ENCODE measurements at regions not wholly inside any gene's neighbourhood (a gene's known extent, or its start where the extent isn't known, plus 50 kb on each side); places are given as distances from the start of the nearest gene placed in this dataset.

- no peaks in the 10 kb centered on the region for H3K9me3 Mint-ChIP-seq
- no peaks in the 10 kb centered on the region for H3K27me3 Mint-ChIP-seq
- no peaks in the 10 kb centered on the region for H3K36me3 Mint-ChIP-seq (ENCODE audit: low read depth)
- TF ChIP-seq CTCF (IDR thresholded peaks at IDR 0.05), result no peak
- intact Hi-C loops (cut with micrococcal nuclease), result no loop called here
- H3K27ac Mint-ChIP-seq, result no peak overlapping the region
- no peak for ATAC-seq (ENCODE audit: low read depth)
- ChIA-PET POLR2A (no interaction called here), CTCF (no interaction called here)
- no peaks in the 10 kb centered on the region for H3K4me1 Mint-ChIP-seq
- no peak overlapping the region for H3K4me3 Mint-ChIP-seq
- no peak for DNase-seq
Observed at GRCh38 chr1:80375109-80375508, 1368.6 kb upstream of the ADGRL4 start.

GRCh38 chr1:80369780-80370179 lies 1363.2 kb upstream of the ADGRL4 start:
- intact Hi-C loops (cut with micrococcal nuclease), result no loop called here
- Mint-ChIP-seq H3K36me3 (ENCODE audit: low read depth) (no peaks in the 10 kb centered on the region), H3K4me1 (no peaks in the 10 kb centered on the region), H3K9me3 (no peaks in the 10 kb centered on the region), H3K4me3 (no peak overlapping the region), H3K27ac (no peak overlapping the region), H3K27me3 (no peaks in the 10 kb centered on the region)
- ChIA-PET CTCF (no interaction called here), POLR2A (no interaction called here)
- DNase-seq (no peak), ATAC-seq (ENCODE audit: low read depth) (no peak)
- no peak for TF ChIP-seq CTCF (IDR thresholded peaks at IDR 0.05)

- ChIA-PET CTCF (no interaction called here), POLR2A (no interaction called here)
- ATAC-seq (ENCODE audit: low read depth), result no peak
- peaks cover 3% of the 10 kb centered on the region for H3K9me3 Mint-ChIP-seq
- intact Hi-C loops (cut with micrococcal nuclease), result no loop called here
- H3K27ac Mint-ChIP-seq, result no peak overlapping the region
- no peak for TF ChIP-seq CTCF (IDR thresholded peaks at IDR 0.05)
- no peaks in the 10 kb centered on the region for H3K4me1 Mint-ChIP-seq
- no peaks in the 10 kb centered on the region for H3K27me3 Mint-ChIP-seq
- H3K4me3 Mint-ChIP-seq, result no peak overlapping the region
- DNase-seq, result no peak
- no peaks in the 10 kb centered on the region for H3K36me3 Mint-ChIP-seq (ENCODE audit: low read depth)
Observed at GRCh38 chr1:80367058-80367457, 1360.5 kb upstream of the ADGRL4 start.

GRCh38 chr1:80365359-80366021 lies 1359.0 kb upstream of the ADGRL4 start:
- Mint-ChIP-seq H3K36me3 (ENCODE audit: low read depth) (no peaks in the 10 kb centered on the region), H3K27me3 (no peaks in the 10 kb centered on the region), H3K9me3 (peaks cover 3% of the 10 kb centered on the region), H3K27ac (no peak overlapping the region), H3K4me3 (no peak overlapping the region), H3K4me1 (no peaks in the 10 kb centered on the region)
- ChIA-PET POLR2A (no interaction called here), CTCF (no interaction called here)
- DNase-seq, result no peak
- intact Hi-C loops (cut with micrococcal nuclease), result no loop called here
- ATAC-seq (ENCODE audit: low read depth), result no peak
- no peak for TF ChIP-seq CTCF (IDR thresholded peaks at IDR 0.05)

- H3K36me3 Mint-ChIP-seq (ENCODE audit: low read depth), result no peaks in the 10 kb centered on the region
Observed at GRCh38 chr1:80363689-80364475, 1357.4 kb upstream of the ADGRL4 start.

More at GRCh38 chr1:80363689-80364475, 1357.4 kb upstream of the ADGRL4 start:
- ATAC-seq (ENCODE audit: low read depth), result no peak
- no peak overlapping the region for H3K27ac Mint-ChIP-seq
- H3K4me1 Mint-ChIP-seq, result no peaks in the 10 kb centered on the region
- no peak for DNase-seq
- no peak for TF ChIP-seq CTCF (IDR thresholded peaks at IDR 0.05)
- peaks cover 3% of the 10 kb centered on the region for H3K9me3 Mint-ChIP-seq
- no peaks in the 10 kb centered on the region for H3K27me3 Mint-ChIP-seq
- intact Hi-C loops (cut with micrococcal nuclease), result no loop called here
- no peak overlapping the region for H3K4me3 Mint-ChIP-seq
- ChIA-PET CTCF (no interaction called here), POLR2A (no interaction called here)
